PC-9 (cell line): ENCODE measurements at regions not wholly inside any gene's neighbourhood (a gene's known extent, or its start where the extent isn't known, plus 50 kb on each side); places are given as distances from the start of the nearest gene placed in this dataset.

Source experiments
- CTCF ChIP-seq: fragments of 200-600 bp; sonication (generic); conservative IDR thresholded peaks from 2 replicates; pipeline ENCODE4 v1.6.1; 2017; ENCODE audit warnings: mixed run types, antibody characterized with exemption, mild to moderate bottlenecking, moderate library complexity
- EZH2 ChIP-seq: fragments of 200-600 bp; sonication (generic); IDR thresholded peaks from 2 replicates; pipeline ENCODE4 v1.8.0; 2017; ENCODE audit warnings: antibody characterized with exemption, low read depth

GRCh38 chrX:98067611-98068010 lies 1183.9 kb downstream of the RPA4 start:
- no peak for TF ChIP-seq CTCF
- TF ChIP-seq EZH2, result no peak
